ENCODE measurements at regions not wholly inside any gene's neighbourhood (a gene's known extent, or its start where the extent isn't known, plus 50 kb on each side); places are given as distances from the start of the nearest gene placed in this dataset.
"Not testable (repeated sequence)": the region's sequence is repeated elsewhere in the genome, so short reads cannot be mapped to it uniquely, and the experiment has no call there.

DNA sequence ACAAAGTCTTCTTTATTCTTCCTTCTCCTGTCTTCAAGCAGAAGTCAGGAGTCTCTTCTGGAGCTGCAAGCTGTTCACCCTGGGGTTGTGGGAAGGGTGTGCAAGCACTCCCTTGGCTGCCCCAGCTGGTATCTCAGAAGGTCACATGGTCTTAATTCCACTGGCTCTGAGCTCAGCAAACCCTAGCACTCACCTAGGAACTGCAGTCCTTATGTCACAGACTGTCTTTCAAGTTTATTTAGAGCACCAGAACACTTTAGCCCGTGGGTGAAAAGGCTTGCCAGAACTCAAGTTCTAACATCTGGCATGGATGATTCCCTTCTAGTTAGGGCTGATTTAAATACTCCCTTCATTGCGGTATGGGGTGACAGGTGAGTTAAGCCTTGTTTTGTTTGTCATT lies 379.0 kb downstream of the CCER1 start:
- DNase-seq (no peak), ATAC-seq (no peak)
- no peaks in the 10 kb centered on the region for H3K36me3 Mint-ChIP-seq (ENCODE audit: insufficient read depth)
- H3K4me1 Mint-ChIP-seq (ENCODE audit: low read depth): no peaks in the 10 kb centered on the region
- H3K4me3 Mint-ChIP-seq: no peak overlapping the region
- peaks cover 6% of the 10 kb centered on the region for H3K9me3 Mint-ChIP-seq
- H3K27me3 Mint-ChIP-seq (ENCODE audit: low read depth): no peaks in the 10 kb centered on the region

DNA sequence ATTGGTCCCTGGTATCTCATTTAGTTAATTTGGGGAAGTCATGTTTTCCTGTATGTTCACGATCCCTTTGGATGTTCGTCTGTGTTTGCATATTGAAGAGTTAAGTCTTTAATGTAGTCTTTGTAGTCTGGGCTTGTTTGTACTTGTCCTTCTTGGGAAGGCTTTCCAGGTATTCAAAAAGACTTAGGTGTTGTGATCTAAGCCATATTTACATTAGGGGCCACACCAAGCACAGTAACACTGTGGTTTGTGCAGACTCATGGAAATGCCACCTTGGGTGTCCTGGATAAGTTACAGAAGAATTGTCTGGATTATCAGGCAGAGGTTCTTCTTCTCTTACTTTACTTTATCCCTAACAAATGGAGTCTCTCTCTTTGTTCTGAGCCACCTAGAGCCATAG lies 380.3 kb downstream of the CCER1 start:
- ATAC-seq (no peak), DNase-seq (no peak)
- Mint-ChIP-seq H3K27me3 (ENCODE audit: low read depth) (no peaks in the 10 kb centered on the region), H3K4me1 (ENCODE audit: low read depth) (no peaks in the 10 kb centered on the region), H3K9me3 (peaks cover 6% of the 10 kb centered on the region), H3K4me3 (no peak overlapping the region), H3K36me3 (ENCODE audit: insufficient read depth) (no peaks in the 10 kb centered on the region)

DNA sequence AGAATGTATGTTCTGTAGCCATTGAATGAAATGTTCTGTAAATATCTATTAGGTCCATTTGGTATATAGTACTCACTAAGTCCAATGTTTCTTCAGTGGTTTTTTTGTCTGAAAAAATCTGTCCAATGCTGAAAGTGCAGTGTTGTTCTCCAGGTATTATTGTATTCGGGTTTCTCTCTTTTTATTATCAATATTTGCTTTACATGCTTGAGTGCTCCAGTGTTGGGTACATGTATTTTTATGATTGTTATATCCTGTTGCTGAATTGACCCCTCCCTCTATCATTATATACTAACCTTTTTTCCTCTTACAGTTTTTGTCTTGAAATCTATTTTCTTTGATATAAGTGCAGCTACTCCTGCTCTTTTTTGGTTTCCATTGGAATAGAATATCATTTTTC lies 382.2 kb downstream of the CCER1 start:
- Mint-ChIP-seq H3K9me3 (peaks cover 6% of the 10 kb centered on the region), H3K4me3 (no peak overlapping the region)

GRCh38 chr12:90569685-90570084 lies 385.3 kb downstream of the CCER1 start:
- H3K9me3 Mint-ChIP-seq: peaks cover 28% of the 10 kb centered on the region
- H3K4me1 Mint-ChIP-seq (ENCODE audit: low read depth): no peaks in the 10 kb centered on the region
- ATAC-seq: no peak
- no peaks in the 10 kb centered on the region for H3K36me3 Mint-ChIP-seq (ENCODE audit: insufficient read depth)
- no peak overlapping the region for H3K4me3 Mint-ChIP-seq
- H3K27me3 Mint-ChIP-seq (ENCODE audit: low read depth): no peaks in the 10 kb centered on the region
- no peak for DNase-seq

More for the DNA sequence above, 382.2 kb downstream of the CCER1 start:
- Mint-ChIP-seq H3K36me3 (ENCODE audit: insufficient read depth) (no peaks in the 10 kb centered on the region), H3K4me1 (ENCODE audit: low read depth) (no peaks in the 10 kb centered on the region), H3K27me3 (ENCODE audit: low read depth) (no peaks in the 10 kb centered on the region)
- ATAC-seq: no peak
- DNase-seq: no peak

DNA sequence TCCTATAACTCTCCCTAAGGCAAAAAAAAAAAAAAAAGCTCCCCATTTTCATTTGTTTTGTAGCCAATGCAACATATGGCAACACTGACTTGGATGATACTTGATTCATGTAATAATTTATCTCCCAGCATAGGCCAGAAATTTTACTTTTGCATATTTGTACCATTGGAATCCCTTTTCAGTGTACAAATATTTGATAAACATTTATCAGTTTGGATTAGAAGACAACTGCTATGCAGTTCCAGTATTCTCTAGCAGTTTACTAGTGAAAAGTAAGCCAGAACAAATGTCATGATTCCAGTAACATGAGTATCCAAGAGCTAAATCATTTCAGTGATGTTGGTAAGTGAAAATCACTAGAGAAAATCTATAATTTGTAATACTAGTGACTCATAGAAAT lies 392.3 kb downstream of the CCER1 start:
- no peak overlapping the region for H3K4me3 Mint-ChIP-seq
- H3K4me1 Mint-ChIP-seq (ENCODE audit: low read depth): no peaks in the 10 kb centered on the region
- H3K36me3 Mint-ChIP-seq (ENCODE audit: insufficient read depth): no peaks in the 10 kb centered on the region

DNA sequence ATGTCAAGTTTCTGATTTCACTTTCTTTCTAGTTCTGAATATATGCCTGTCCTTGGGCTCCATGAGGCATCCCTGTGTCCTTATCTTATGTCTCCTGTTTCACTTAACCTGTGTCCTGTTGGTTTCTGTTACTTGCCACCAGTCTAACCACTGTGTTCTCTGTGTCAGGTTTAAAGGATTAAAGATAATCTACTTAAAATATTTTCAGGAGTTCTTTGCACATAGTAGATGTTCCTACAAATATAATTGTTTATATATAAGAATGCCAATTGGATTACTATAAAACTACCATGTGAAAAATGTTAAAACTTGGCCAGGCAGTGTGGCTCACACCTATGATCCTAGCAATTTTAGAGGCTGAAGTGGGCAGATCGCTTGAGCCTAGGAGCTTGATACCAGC lies 406.4 kb downstream of the CCER1 start:
- Mint-ChIP-seq H3K4me3 (no peak overlapping the region), H3K4me1 (ENCODE audit: low read depth) (no peaks in the 10 kb centered on the region), H3K36me3 (ENCODE audit: insufficient read depth) (no peaks in the 10 kb centered on the region), H3K9me3 (no peaks in the 10 kb centered on the region), H3K27me3 (ENCODE audit: low read depth) (no peaks in the 10 kb centered on the region)
- DNase-seq (no peak), ATAC-seq (peak in 1 of 2 donors; percentile 25)

More for the DNA sequence above, 392.3 kb downstream of the CCER1 start:
- Mint-ChIP-seq H3K9me3 (peaks cover 22% of the 10 kb centered on the region), H3K27me3 (ENCODE audit: low read depth) (no peaks in the 10 kb centered on the region)
- DNase-seq: no peak
- ATAC-seq: no peak

- no peaks in the 10 kb centered on the region for H3K36me3 Mint-ChIP-seq (ENCODE audit: insufficient read depth)
- DNase-seq (no peak), ATAC-seq (no peak)
- no peak overlapping the region for H3K4me3 Mint-ChIP-seq
- no peaks in the 10 kb centered on the region for H3K4me1 Mint-ChIP-seq (ENCODE audit: low read depth)
- no peaks in the 10 kb centered on the region for H3K27me3 Mint-ChIP-seq (ENCODE audit: low read depth)
- no peaks in the 10 kb centered on the region for H3K9me3 Mint-ChIP-seq
These were observed 408.5 kb downstream of the CCER1 start for GRCh38 chr12:90546511-90546910.

DNA sequence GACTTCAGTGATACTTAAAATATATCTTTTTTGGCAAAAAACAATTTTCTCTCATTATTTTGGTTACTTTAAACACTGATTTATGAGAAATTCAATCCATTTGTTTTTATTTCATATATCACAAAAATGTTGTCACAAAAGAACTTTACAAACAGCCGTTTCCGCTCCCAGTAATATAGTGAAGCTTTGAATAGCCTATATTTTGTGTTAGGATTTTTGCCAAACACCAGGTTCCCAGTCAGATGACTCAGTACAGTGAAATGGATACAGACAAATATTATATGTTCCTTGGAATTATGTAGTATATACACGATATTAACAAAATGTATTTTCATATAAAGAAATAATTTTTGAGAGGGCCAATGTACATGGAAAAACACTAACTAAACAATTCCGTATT lies 411.1 kb downstream of the CCER1 start:
- DNase-seq (no peak), ATAC-seq (no peak)
- no peaks in the 10 kb centered on the region for H3K9me3 Mint-ChIP-seq
- no peak overlapping the region for H3K4me3 Mint-ChIP-seq
- H3K27me3 Mint-ChIP-seq (ENCODE audit: low read depth): no peaks in the 10 kb centered on the region
- H3K36me3 Mint-ChIP-seq (ENCODE audit: insufficient read depth): no peaks in the 10 kb centered on the region
- no peaks in the 10 kb centered on the region for H3K4me1 Mint-ChIP-seq (ENCODE audit: low read depth)

DNA sequence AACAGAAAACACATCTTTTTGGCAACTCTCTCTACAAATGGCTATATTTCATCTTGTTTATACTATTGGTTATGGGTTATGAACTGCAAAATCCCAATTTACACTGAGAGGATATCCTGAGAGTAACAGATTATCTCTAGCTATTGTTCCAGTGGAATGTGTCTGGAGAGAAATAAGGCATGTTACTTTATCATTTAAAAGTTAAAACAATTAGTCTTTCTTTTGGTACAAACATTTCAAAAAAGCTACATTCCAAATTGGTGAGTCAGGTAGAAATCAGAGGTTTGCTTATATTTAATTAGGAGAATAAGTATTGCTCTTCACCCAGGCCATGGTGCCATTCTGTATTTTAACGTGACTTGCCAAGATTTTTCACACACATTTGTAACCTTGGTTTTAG lies 411.6 kb downstream of the CCER1 start:
- DNase-seq: no peak
- no peaks in the 10 kb centered on the region for H3K4me1 Mint-ChIP-seq (ENCODE audit: low read depth)
- no peaks in the 10 kb centered on the region for H3K27me3 Mint-ChIP-seq (ENCODE audit: low read depth)
- no peak overlapping the region for H3K4me3 Mint-ChIP-seq
- no peak for ATAC-seq
- no peaks in the 10 kb centered on the region for H3K9me3 Mint-ChIP-seq
- H3K36me3 Mint-ChIP-seq (ENCODE audit: insufficient read depth): no peaks in the 10 kb centered on the region

DNA sequence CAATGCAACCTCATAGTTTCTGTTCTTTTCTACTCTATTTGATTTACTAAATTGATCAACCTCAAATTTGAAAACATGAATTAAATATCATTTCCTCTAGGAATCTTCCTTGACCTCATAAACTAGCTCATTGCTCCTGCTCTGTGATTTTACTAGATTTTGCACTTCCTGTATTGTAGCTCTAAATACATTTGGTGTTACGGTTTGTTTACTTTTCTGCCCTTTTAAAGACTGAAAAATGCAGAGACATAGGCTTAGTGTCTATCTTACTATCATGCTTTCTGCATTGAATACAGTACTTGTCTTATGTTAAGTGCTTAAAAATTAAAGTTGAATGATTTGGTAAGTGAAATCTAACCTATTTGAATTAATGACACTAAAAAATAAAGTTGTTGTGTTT lies 412.1 kb downstream of the CCER1 start:
- DNase-seq; H3K4me3 Mint-ChIP-seq; H3K27me3 Mint-ChIP-seq (ENCODE audit: low read depth); H3K36me3 Mint-ChIP-seq (ENCODE audit: insufficient read depth); ATAC-seq; H3K4me1 Mint-ChIP-seq (ENCODE audit: low read depth); H3K9me3 Mint-ChIP-seq: not testable (repeated sequence)

- not testable (repeated sequence) for DNase-seq; H3K36me3 Mint-ChIP-seq (ENCODE audit: insufficient read depth); H3K4me3 Mint-ChIP-seq; H3K27me3 Mint-ChIP-seq (ENCODE audit: low read depth); ATAC-seq; H3K9me3 Mint-ChIP-seq; H3K4me1 Mint-ChIP-seq (ENCODE audit: low read depth)
These were observed 421.1 kb downstream of the CCER1 start for GRCh38 chr12:90533828-90534227.

GRCh38 chr12:90520002-90520734 lies 434.8 kb downstream of the CCER1 start:
- Mint-ChIP-seq H3K4me3 (no peak overlapping the region), H3K9me3 (no peaks in the 10 kb centered on the region), H3K36me3 (ENCODE audit: insufficient read depth) (no peaks in the 10 kb centered on the region), H3K4me1 (ENCODE audit: low read depth) (peaks cover 2% of the 10 kb centered on the region), H3K27me3 (ENCODE audit: low read depth) (no peaks in the 10 kb centered on the region)
- ATAC-seq (no peak), DNase-seq (no peak)

DNA sequence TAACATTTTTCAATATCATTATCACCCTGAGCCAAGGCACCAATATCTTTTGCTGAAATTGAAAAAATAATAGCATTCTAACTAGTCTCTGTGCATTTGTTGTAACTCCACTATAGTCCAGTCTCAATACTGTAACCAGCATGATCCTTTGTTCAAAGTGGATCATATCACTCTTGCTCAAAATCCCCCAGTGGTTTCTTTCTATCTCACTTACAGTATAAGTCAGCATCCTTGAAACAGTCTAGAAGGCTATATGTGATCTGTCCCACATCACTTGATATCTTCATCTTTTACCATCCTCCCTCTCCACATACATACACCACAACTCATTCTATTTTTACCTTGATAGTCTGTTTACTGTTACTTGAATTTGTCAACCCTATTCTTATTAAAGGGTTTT lies 435.7 kb downstream of the CCER1 start:
- Mint-ChIP-seq H3K4me3 (no peak overlapping the region), H3K36me3 (ENCODE audit: insufficient read depth) (no peaks in the 10 kb centered on the region), H3K9me3 (no peaks in the 10 kb centered on the region), H3K4me1 (ENCODE audit: low read depth) (peaks cover 2% of the 10 kb centered on the region), H3K27me3 (ENCODE audit: low read depth) (no peaks in the 10 kb centered on the region)
- ATAC-seq (peak in 1 of 2 donors; percentile 25), DNase-seq (no peak)

DNA sequence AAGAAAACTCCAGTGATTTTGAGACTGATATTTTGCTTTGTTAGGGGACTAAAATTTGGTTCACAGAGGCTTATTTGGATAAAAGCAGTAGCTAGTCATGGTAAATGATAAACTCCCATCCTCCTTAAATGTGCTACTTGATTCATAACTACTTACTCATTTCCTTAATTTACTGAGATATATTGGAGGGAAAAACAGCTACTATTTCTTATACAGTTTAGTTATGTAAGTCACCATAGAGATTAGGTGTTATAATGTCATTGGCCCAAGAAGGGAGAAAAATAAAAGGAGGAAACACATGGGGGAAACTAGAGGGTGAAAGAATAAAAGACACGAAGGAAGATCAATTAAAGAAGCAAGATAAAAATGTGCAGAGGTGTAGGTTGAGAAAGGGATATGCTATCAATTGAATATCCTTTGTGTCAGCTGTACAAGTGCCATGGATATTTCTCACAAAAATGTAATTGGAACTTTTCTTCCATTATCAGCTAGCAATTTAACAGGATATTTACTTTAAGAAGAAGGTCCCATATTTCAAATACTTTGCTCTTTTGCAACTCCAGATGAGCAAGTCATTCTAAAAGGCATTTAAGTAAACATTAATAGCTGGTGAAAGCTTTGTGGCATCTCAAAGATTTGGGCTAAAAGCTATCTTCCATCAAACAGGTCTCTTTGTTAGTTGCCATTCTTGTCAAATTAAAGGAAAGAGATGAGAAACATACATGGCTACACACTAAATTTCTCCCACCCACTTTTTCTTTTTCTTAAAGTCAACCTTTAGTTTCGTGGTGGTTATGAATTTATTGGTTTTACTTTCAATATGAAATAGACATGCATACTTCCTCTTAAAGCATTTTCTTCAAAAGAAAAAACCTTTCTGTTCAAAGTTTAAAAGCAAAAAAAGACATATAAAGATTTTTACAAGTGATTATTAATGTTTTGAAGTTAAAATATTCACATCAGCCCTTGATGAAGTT lies 439.5 kb downstream of the CCER1 start:
- Mint-ChIP-seq H3K4me1 (ENCODE audit: low read depth) (peaks cover 2% of the 10 kb centered on the region), H3K36me3 (ENCODE audit: insufficient read depth) (no peaks in the 10 kb centered on the region), H3K9me3 (no peaks in the 10 kb centered on the region), H3K4me3 (no peak overlapping the region), H3K27me3 (ENCODE audit: low read depth) (peaks cover 2% of the 10 kb centered on the region)
- DNase-seq: no peak
- ATAC-seq: peak in 1 of 2 donors; percentile 56

DNA sequence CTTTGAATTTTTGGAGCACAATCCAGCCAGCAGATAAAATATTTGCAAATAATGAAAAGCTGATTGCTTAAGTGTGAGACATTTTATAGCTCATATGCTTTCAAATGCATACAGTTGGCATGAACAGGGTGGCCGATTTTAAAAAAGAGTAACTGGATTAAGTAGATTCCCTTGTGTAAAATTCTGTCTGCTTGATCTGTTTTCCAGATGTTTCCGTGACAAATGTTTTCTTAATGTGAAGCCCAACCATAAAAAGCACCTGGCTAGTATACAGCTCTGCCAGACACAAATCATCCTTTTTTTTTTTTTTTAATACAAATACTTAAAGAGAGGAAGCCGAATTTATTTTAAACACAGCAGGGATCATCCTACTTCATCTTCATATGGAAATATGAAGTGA lies 440.7 kb downstream of the CCER1 start:
- ATAC-seq (no peak), DNase-seq (no peak)
- Mint-ChIP-seq H3K36me3 (ENCODE audit: insufficient read depth) (no peaks in the 10 kb centered on the region), H3K4me3 (no peak overlapping the region), H3K4me1 (ENCODE audit: low read depth) (peaks cover 2% of the 10 kb centered on the region), H3K9me3 (no peaks in the 10 kb centered on the region), H3K27me3 (ENCODE audit: low read depth) (peaks cover 2% of the 10 kb centered on the region)
